Lung (tissue), 11 donors: ENCODE measurements at regions not wholly inside any gene's neighbourhood (a gene's known extent, or its start where the extent isn't known, plus 50 kb on each side); places are given as distances from the start of the nearest gene placed in this dataset.

Source experiments
- ATAC-seq: fragments of 200-7000 bp; cut with Tn5 transposase; one replicate; pipeline ENCODE4 v1.9.1; 2020; ENCODE audit warnings: moderate number of reproducible peaks; ENCODE audit not compliant: insufficient read depth, low FRiP score
- DNase-seq, 3 donors: peaks; one replicate each; pipeline ENCODE4 v3.0.0-alpha.2; 2013 to 2017
- H3K27ac ChIP-seq, 2 donors: one replicate each; pipeline ENCODE4 v1.5.1; 2013; ENCODE audit warnings: mild to moderate bottlenecking in 2 of 2, moderate library complexity in 2 of 2, control low read depth in 1 of 2, inconsistent platforms in 1 of 2, low read depth in 1 of 2, low read length in 1 of 2
- H3K27me3 ChIP-seq, 3 donors: one replicate each; pipeline ENCODE4 v1.5.1; 2013; ENCODE audit warnings: low read length in 2 of 3; ENCODE audit not compliant: control insufficient read depth in 3 of 3, insufficient read depth in 3 of 3
- H3K36me3 ChIP-seq, 4 donors: one replicate each; pipeline ENCODE4 v1.5.1; 2013; ENCODE audit warnings: low read length in 4 of 4, mild to moderate bottlenecking in 1 of 4, moderate library complexity in 1 of 4; ENCODE audit not compliant: control insufficient read depth in 4 of 4, insufficient read depth in 4 of 4
- H3K4me1 ChIP-seq, 5 donors: one replicate each; pipeline ENCODE4 v1.5.1; 2013; ENCODE audit warnings: low read length in 5 of 5, mild to moderate bottlenecking in 2 of 5, moderate library complexity in 1 of 5; ENCODE audit not compliant: control insufficient read depth in 5 of 5, insufficient read depth in 5 of 5
- H3K4me3 ChIP-seq: one replicate; pipeline ENCODE4 v1.5.1; 2013; ENCODE audit warnings: mild to moderate bottlenecking, control low read depth, moderate library complexity
- H3K9ac ChIP-seq, 2 donors: one replicate each; pipeline ENCODE4 v1.5.1; 2013; ENCODE audit warnings: low read length in 2 of 2, control low read depth in 1 of 2; ENCODE audit not compliant: insufficient read depth in 1 of 2
- H3K9me3 ChIP-seq, 4 donors: one replicate each; pipeline ENCODE4 v1.5.1; 2013; ENCODE audit warnings: low read length in 3 of 4, mild to moderate bottlenecking in 1 of 4, moderate library complexity in 1 of 4; ENCODE audit not compliant: control insufficient read depth in 4 of 4, insufficient read depth in 3 of 4
- WGBS, 2 donors: extraction: QIAGEN DNeasy Blood & Tissue Kit; methylation state at CpG; one replicate each; pipeline ENCODE4 v1.1.7; 2013; 5-methylcytosine and 5-hydroxymethylcytosine counted together
- TF ChIP-seq, protein P1 (sequence below): IDR thresholded peaks from 2 replicates; pipeline ENCODE4 v1.5.1; 2012; ENCODE audit warnings: mild to moderate bottlenecking; ENCODE audit errors: control extremely low read depth, extremely low read depth
- donor health status: control.
- donor health status: control.
- donor health status: Bipolar disorder and iron deficiency.
- donor health status: healthy.
- donor health status: DM: yes; HTN: yes; CAD: no.

GRCh38 chr10:22158426-22158825 lies 59.4 kb downstream of the EBLN1 start:
- Histone ChIP-seq H3K27me3 (no peaks in the 10 kb centered on the region), H3K4me1 (peaks cover 0 to 3% (median 0%) of the 10 kb centered on the region in 5 donors), H3K9me3 (peaks cover 0 to 2% (median 0%) of the 10 kb centered on the region in 4 donors), H3K9ac (no peak overlapping the region), H3K4me3 (no peak overlapping the region), H3K27ac (no peak overlapping the region), H3K36me3 (no peaks in the 10 kb centered on the region)
- WGBS, 2 donors: 48 to 72% methylated on average over 3 of the region's 3 CpGs
- ATAC-seq: no peak
- TF ChIP-seq, protein P1, sequence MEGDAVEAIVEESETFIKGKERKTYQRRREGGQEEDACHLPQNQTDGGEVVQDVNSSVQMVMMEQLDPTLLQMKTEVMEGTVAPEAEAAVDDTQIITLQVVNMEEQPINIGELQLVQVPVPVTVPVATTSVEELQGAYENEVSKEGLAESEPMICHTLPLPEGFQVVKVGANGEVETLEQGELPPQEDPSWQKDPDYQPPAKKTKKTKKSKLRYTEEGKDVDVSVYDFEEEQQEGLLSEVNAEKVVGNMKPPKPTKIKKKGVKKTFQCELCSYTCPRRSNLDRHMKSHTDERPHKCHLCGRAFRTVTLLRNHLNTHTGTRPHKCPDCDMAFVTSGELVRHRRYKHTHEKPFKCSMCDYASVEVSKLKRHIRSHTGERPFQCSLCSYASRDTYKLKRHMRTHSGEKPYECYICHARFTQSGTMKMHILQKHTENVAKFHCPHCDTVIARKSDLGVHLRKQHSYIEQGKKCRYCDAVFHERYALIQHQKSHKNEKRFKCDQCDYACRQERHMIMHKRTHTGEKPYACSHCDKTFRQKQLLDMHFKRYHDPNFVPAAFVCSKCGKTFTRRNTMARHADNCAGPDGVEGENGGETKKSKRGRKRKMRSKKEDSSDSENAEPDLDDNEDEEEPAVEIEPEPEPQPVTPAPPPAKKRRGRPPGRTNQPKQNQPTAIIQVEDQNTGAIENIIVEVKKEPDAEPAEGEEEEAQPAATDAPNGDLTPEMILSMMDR: no peak
- DNase-seq: peak in 2 of 3 donors; percentile 55 to 70

- WGBS, 2 donors: 60 to 61% methylated on average over 3 of the region's 3 CpGs
- no peak overlapping the region for H3K4me3 ChIP-seq
- no peak overlapping the region for H3K27ac ChIP-seq
- no peaks in the 10 kb centered on the region for H3K27me3 ChIP-seq
- peaks cover 0 to 4% (median under 1%) of the 10 kb centered on the region in 4 donors for H3K9me3 ChIP-seq
- H3K4me1 ChIP-seq: peaks cover 0 to 3% (median 0%) of the 10 kb centered on the region in 5 donors
- TF ChIP-seq, protein P1: no peak
- ATAC-seq: no peak
- H3K36me3 ChIP-seq: no peaks in the 10 kb centered on the region
- no peak for DNase-seq
- no peak overlapping the region for H3K9ac ChIP-seq
Observed at GRCh38 chr10:22156750-22157149, 61.1 kb downstream of the EBLN1 start.

DNA sequence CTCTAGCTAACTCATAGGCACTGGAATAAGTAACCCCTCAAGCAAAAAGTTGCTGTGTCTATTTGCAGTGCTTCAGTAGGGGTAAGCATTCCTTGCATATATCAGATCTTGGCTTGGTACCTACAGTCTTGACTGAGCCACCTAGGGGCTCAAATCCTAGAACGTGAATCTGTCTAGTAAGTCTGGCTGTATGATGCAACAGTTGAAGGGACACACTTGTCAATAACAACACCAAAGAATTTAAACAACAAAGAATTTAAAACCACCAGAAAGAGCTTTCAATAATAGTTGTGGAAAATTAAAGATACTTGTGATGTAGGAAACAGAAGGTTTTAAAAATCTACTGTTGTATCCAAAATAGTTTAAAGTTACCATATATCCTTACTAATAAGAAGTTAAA lies 65.4 kb downstream of the EBLN1 start:
- ATAC-seq (no peak), DNase-seq (no peak)
- TF ChIP-seq, protein P1: no peak
- H3K36me3 ChIP-seq: no peaks in the 10 kb centered on the region
- peaks cover 0 to 9% (median under 1%) of the 10 kb centered on the region in 4 donors for H3K9me3 ChIP-seq
- H3K27me3 ChIP-seq: no peaks in the 10 kb centered on the region
- H3K27ac ChIP-seq: no peak overlapping the region
- WGBS, 2 donors: 78 to 91% methylated on average over 1 of the region's 1 CpG
- H3K9ac ChIP-seq: no peak overlapping the region
- H3K4me3 ChIP-seq: no peak overlapping the region
- H3K4me1 ChIP-seq: no peaks in the 10 kb centered on the region

DNA sequence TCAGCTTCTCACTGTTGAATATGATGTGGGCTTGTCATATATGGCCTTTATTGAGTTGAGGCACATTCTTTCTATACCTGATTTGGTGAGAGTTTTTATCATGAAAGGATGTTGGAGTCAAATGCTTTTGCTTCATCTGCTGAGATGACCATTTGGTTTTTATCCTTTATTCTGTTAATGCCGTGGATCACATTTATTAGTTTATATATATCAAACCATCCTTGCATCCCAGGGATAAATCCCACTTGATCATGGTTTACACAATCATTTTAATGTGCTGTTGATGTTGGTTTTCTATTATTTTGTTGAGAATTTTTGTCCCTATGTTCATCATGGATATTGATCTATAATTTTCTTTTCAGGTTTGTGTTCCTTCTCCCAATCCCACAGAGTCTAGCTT lies 67.0 kb downstream of the EBLN1 start:
- Histone ChIP-seq H3K4me3 (no peak overlapping the region), H3K27me3 (no peaks in the 10 kb centered on the region), H3K36me3 (no peaks in the 10 kb centered on the region), H3K9me3 (peaks cover 0 to 9% (median under 1%) of the 10 kb centered on the region in 4 donors), H3K9ac (no peak overlapping the region), H3K27ac (no peak overlapping the region), H3K4me1 (no peaks in the 10 kb centered on the region)
- ATAC-seq: no peak
- WGBS, 2 donors: 90 to 91% methylated on average over 1 of the region's 1 CpG
- DNase-seq: no peak
- TF ChIP-seq, protein P1: no peak
